Stimulated activated CD4-positive, alpha-beta T cell treated with anti-CD3 and anti-CD28 coated beads, Interleukin-4, amount 100 ng/mL, for 24 hours (primary cell): ENCODE measurements at regions not wholly inside any gene's neighbourhood (a gene's known extent, or its start where the extent isn't known, plus 50 kb on each side); places are given as distances from the start of the nearest gene placed in this dataset.

ENCODE experiments used
- DNase-seq: peaks from one replicate; pipeline ENCODE4 v3.0.0-alpha.2; 2020

DNA sequence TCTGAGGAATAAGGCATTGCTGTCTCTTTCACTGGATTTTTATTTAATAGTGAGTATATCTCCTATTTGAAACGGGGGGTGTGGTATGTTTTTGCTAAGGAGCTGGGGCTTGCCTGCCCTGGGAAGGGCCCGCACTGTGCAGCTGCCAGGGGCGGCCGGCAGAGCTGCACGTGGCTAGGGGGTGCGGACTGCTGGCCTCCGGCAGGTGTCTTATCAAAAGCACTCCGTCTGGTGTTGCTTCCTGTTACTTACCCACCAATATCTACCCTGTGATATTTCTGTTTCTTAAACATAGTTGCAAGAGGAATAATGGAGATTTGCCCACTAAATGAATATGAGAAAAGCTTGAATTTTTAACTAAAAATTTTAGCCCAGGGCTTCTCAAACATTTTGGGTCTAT is 232.0 kb downstream of the IRX1 start:
- DNase-seq: no peak

DNA sequence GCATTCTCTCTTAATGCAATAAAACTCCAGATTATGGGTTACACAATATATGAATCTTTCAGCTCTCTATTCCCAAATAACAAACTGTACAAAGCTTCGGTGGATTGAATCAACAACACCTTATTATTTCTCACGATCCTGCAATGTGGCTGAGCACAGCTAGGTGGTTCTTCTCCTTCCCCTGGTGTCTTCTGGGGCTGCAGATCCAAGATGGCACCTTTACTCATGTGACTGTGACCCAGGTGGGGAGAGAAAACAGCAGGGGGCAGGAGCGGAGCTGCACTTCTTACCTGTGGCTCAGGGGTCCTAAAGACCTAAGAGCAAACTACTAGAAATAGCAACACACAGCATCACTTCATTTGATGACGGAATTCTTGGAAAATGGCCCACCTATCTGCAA is 233.1 kb downstream of the IRX1 start:
- no peak for DNase-seq

DNA sequence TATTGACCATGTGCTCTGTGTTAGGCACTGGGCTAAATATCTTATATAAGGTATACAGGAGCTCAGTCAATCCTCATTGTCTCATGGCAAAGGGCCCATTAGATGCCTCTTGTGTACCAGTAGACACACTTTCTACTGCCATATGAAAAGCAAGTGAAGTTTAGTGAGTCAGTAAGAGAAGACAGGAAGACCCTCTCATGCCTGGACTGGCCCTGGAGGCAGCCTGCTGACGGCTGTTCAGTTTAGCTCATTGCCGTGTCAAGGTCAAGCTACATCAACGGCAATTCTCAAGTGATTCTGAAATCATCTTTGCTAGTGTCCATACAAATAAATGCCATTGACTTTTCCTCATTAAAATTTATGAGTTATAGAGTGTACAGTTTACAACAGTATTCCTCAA is 237.9 kb downstream of the IRX1 start:
- DNase-seq: no peak

DNA sequence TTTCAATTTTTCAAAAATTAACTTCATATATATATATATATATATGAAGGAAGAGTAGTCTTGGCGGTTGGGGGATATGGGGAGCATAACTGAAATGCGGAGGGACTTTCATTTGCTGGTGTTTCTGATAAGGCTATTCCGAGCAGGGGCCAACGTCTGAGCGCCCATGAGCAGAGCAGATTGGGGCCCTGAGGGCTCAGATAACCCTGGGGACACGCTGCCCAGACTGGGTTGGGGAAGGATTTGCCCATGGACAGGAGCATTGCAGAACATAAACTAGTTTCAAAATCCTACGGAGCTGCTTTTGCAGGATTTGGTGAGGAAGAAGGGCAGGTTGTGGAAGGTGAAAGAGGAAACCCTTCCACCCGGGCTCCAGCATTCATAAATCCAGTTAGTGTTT is 240.2 kb downstream of the IRX1 start:
- no peak for DNase-seq

DNA sequence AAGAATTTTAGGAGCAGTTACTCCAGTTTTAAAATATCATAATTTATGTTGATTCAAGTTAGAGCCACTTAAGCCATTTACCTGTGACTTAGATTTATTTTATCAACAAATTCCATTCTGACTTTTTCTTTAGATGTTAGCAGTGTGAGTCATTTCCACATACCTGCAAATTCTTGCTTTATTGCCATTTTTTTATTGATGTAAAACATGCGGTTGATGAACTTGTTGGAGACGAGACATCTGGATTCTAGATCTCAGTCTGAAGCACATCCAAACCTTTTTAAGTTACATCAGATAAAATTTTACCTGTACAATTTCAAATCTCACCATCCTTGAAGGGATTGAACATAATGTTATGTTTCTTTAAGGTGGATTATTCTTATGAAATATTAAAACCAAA is 240.9 kb downstream of the IRX1 start:
- no peak for DNase-seq

DNA sequence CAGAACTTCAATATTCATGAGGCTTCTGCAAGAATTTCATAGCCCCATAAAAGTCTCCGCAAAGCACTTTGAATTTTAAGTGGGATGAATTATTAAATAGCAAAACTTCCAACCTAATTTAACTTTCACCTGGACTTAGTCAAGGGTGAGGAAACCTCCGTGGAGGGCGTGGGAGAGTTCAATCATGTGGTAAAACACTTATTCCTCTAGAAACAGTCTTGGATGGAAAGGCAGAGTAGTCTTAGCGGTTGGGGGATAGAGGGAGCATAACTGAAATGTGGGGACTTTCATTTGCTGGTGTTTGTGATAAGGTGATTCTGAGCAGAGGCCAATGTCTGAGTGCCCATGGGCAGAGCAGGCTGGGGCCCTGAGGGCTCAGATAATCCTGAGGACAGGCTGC is 241.9 kb downstream of the IRX1 start:
- no peak for DNase-seq

DNA sequence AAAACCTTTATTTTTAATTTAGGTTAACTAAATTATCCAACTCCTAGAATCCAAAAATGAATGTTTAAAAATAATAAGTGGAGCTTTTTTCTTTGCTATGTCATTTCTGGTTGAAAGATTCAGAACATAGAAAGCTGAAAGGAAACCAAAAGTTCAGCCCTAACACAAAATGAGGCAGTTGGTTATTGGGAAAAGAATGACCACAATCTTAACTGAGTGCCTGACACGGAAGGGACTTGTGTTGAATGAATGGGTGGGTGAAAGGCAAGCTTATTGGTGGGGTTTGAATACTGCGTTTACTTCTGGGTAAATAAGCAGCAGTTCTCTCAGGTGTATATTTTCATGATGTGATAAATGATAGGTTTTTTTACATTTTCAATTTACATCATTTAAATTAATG is 243.5 kb downstream of the IRX1 start:
- no peak for DNase-seq

DNA sequence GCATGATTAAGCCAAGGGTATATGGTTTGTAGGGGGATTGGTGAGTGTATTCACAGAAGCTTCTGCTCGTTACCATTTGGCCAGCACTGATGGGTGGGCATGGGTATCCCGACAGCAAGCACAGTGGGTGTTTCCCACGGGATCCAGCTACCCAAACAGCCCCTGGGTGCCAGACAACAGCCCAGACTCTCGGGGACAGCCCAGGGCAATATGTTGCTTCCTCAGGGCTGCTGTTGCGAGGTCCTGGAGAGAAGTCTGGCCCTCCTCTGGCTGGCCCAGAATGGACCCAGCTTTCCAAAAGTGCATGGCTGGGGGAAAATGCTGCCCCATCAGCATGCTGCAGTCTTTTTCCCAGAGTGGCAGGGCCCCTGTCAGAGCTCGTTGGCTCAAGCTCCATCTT is 247.0 kb downstream of the IRX1 start:
- no peak for DNase-seq

DNA sequence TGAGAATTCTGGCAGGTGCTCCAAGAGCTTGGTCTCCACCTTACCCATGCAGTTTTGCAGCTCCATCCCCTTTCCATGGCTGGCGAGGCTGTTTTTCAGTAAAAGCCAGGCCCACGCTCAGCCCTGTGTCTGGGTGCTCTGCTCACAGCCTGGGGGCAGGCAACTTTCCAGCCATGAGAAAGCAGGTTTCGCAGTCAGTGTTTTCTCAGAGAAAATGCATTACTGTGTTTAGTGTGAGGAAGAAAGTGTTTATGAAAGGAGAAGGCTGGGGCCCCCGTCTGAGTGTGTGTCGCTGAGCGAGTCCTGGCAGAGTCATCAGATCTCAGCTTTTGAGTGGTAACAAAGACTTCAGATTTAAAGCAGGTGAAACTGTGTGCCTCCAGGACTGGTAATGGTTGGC is 248.1 kb downstream of the IRX1 start:
- no peak for DNase-seq

DNA sequence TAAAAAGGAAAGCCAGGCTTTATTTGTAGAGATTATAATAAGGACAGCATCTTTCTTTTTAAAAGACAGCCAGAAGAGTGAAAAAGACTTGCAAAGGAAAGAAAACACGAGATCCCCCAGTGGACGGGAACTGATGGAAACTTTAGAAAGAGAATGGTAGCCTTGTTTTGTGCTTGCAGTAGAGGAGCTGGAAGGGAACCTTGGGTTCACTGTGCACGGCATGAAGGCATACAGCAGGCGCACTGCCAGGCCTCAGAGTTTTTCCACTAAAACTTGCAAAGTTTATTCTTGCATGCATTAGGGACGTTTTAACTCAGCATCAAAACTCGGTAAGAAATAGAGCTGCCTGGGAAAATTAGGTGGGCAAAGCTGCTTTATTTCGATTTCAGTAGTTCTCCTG is 248.6 kb downstream of the IRX1 start:
- no peak for DNase-seq

DNA sequence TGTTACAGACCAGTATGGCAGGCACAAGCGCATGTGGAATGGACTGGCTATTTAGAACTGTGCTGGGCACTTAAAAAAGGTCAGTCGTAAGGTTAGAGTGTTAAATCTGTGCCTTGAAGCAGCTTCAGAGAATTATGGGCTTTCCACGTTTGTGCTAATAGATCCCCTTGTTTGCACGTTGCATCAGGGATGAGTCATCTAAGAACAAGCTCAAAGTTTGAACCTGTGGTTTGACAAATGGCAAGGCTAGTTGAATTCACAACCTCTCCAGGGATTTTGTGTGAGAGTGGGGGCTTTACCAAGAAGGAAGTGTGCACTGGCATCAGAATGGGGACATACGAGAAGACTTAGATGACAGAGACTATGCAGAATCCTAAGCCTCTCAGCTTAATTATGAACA is 249.6 kb downstream of the IRX1 start:
- DNase-seq: no peak

DNA sequence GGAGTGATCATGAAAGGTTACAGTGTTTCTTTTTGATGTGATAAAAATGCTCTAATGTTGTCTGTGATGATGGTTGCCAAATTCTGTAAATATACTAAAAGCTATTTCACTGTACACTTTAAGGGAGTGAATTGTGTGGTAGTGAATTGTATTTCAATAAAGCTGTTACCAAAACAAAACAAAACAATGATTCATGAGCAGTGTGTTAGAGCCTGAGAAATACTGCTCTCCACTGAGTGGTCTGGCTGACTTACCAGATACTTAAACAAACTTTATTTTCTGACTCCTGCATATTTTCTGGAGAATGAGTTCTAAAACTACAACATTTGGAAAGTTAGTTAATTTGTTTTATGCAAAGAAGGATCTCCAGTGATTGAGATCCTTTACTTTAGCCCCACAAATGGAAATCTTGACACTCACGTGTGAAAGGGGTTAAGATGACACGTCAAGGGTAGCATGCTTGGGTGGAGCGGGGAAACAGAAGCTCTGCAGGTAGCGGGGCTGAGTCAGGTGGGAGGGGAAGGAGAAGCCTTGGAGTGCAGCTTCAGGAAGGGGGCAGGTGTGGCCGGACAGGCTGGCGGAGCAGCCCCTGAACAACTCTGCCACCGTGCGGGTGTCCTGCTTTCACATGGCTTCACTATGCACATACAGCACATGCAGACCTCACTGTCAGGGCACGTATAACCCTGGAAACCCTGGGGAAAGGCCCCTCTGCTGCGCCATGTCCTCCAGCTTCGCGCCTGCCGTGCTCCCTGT is 256.7 kb downstream of the IRX1 start:
- DNase-seq: no peak

DNA sequence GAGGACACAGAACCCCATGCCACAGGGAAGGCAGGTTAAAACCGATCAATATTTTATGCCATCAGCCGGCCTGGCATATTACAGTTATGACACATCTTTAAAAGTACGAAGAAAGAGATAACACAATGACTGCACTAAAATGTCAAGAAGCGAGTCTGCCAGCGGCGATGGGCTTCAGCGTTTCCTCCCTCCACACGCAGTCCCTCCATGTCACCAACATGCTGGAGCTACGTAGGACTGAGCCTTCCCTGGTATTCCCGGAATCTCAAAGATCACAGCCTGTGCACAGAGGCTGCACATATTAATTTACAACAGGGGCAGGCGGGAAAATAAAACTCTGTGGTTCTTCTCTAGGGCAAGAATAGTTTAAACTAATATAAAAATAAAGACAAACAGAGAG is 257.7 kb downstream of the IRX1 start:
- no peak for DNase-seq

DNA sequence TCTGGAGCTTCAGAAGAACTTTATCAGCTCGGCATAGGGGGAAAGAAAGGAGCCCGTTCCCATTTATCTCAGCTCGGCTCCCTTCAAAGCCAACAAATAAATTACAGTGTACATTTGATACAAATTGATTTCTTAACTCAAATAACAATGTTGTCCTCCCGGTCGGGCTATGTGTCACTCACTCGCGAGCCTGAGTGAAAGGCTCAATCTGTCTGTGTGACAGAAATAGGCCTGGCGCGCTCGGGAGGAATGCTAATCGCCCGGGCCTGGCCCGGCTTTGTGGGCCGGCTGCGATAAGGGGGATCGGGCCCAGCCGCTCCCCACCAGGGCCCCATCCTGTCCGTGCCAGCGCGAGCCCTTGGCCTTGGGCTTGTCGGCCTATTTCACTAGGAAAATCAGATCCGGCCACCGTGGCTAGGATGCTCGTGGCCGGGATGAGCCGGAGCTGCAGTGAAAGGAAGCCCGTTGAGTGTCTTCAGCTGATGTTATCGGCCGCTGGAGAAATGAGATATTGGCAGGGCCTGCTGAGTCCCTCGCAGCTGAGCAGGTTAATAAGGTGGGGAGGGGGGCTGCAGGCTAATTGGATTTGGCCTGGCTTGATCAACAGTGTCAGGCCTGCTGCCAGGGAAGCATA is 258.7 kb downstream of the IRX1 start:
- DNase-seq: no peak

DNA sequence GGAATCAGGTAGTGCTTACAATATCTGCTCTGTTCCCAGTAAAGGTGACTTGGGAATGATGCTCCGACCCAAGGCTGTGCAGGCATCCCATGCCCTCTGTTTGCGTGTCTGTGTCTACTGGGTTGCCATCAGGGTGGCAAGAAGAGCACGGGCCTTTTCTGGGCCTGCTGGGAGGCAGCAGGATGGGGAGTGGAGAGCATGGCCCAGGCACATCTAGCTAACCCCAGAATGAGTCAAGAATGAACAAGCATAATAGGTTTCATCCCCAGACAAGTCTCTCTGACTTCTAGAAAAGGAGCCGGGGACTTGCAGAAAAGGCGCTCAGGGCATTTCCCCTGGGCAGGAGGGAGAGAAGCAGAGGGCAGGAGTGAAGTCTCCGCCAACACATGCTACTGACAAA is 260.4 kb downstream of the IRX1 start:
- DNase-seq: no peak

DNA sequence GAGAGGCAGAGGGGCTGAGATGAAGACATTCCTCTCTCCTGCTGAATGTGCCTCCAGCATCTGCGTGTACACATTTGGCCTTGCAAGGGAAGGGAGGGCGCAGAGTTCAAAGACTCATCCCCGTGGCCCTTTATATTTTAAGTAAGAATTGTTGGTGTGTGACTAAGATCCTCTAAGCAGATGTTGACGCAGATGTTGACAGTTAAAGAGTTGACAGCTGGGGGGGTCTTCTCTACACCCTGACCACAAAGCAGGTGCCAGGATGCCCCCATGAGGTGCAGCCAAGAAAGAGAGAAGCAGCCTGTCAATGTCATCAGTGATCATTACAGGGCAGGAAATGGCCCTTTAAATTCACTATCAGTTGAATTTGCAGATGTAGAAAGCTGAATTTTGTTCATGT is 262.9 kb downstream of the IRX1 start:
- DNase-seq: no peak

DNA sequence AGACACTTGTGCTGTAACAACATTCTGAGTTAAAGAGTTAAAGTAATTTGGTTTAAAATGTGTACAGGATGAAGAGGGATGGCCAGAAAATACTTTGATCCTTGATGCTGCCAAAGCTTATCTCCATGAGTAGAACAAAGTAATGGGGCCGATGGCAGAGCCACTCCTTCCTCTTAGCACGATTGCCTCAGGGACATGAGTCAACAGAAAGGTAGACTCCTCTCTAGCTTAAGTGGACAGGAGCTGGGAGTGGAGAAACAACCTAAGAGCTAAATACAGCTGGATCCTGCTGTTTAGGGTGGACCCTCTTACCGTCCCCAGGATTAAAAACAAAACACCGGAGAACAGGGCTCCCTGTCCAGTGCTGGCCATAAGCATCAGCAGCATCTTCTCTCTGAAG is 267.3 kb downstream of the IRX1 start:
- DNase-seq: no peak

DNA sequence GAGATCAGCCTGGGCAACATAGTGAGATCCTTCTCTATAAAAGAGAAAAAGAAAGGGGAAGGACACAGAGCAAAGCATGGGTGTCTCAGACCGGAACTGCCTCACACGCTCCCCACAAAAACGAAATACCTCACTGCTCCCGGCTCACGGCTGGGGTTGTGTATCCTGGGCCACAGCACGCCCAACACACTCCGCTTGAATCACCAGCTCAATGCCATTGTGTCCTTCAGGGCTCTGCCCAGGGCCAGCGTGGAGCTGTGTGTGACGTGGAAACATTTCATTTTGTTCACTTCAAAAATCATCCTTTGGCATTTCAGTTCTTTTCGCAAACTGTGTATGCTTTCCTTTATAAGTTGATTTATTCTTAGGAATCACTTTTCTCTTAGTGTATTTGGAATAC is 279.5 kb downstream of the IRX1 start:
- DNase-seq: no peak

DNA sequence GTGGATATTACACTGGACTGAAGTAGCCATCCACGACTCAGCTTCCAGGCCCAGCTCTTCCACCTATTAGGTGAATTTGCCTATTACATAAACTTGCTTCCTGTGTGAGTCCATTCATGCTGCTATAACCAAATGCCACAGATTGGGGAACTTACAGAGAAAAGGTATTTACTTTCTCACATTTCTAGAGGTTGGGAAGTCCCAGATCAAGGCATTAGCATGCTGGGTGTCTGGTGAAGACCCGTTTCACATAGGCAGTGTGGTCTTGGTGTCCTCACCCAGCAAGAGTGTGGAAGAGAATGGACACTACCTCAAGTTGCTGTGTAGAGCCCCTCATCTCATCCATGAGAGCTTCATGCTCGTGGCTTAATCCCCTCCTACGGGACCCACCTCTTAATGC is 282.6 kb downstream of the IRX1 start:
- DNase-seq: no peak

DNA sequence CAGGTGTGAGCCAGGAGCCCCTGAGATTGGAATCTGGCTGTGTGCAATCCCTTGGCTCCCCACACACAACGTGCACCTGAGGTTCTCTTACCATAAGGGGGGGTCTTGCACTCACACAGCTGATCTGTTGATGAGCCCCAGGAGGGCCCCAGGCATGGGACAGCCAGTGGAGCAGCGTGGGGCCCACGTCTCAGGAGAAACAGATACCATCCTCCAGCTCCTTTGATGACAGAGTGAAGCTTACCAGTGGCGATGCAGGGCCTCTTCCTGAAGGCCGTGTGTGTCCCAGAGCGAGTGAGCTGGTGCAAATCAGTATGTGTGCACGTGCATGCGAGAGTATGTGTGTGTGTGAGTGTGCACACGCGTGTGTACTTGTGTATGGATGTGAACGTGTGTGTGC is 287.4 kb downstream of the IRX1 start:
- DNase-seq: no peak

DNA sequence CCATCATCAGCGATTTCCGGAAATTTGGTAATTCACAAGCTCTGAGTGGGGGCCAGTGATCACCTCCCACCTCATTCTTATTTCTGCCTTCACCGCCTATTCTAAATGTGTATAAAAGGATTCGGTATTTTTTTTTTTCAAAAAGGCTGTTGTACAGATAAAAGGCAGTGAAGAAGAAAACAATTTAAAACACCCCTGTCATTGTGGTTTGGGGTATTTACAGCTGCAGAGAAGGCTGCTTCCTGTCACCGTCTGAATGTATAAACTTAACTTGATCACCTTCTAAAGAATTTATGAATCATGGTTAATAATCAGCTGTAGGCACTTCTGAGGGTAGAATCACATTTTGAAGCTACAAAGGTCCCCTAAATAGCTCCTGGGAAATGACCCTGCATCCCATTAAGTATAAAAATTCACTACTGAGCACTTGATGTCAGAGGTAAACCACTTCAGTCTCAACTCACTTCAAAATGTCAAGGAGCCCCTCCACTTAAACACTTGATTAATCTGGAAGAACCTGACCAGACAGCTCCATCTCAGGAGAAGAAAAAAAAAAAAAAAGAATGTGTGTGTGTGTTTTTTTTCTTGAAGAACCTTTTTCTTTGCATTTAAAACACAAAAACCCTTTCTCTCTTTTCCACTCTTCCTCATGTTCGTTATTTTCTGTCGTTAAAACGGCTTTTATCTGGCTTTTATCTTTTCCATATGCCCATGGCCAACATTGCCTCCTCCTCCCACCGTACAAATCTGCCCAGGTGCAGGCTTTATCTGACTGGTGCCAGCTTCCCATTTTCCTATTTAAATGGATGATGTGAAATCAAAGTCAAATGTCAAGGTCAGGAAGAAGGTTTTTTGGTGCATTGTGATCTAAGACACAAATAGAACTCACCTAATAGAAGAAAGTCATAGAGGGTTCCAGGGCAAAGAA is 291.2 kb downstream of the IRX1 start:
- no peak for DNase-seq

DNA sequence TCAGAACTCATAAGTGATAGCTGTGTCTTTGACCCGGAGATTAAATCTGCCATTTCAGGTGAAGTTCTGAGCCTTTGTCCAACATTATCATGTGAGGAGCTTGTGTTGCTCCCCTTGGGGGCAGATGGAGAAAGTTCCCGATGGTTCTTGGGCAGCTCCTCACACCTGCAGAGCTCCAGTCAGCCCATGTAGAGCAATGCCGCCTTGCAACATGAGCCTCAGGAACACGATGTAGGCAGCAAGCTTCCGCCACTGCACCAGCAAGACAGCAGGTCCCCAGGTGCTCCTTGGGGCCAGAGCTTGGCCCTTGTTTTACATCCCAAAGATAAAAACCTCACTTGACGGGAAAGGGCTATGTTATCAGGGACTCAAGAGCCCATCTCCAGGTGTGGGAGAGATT is 292.7 kb downstream of the IRX1 start:
- no peak for DNase-seq

DNA sequence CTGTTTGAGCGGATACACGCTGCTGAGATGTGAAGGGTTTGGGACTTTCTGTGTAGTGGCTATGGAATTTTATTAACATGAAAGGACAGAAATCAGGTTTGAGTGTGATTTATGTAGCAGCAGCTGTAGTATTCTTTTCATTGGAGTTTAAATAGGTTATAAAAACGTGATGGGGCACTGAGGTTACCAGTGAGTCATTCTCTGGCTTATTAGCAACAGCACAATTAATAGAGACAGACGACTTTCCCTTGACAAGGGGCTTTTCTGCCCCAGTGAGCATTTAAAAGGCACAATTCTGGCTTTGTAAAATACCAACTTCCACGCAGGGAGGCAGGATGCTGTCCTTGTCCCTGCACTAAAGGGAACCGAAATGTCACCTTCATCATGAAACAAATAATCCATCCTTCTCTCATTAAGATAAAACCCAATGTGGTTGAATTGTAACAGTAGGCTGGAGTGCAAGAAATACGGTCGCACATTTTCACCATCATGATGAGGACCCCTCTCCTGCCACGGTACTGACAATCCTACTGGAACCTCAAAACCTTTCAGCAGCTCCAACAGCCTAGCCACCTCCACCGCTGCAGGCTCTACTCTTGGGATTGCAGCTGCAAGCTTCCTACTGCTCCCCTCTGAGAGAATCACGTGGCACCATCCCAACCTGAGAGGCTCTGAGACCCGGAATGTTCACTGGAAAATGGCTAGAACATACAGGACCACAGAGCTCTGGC is 293.9 kb downstream of the IRX1 start:
- no peak for DNase-seq
